ENCODE measurements at regions not wholly inside any gene's neighbourhood (a gene's known extent, or its start where the extent isn't known, plus 50 kb on each side); places are given as distances from the start of the nearest gene placed in this dataset.
"Not testable (repeated sequence)": the region's sequence is repeated elsewhere in the genome, so short reads cannot be mapped to it uniquely, and the experiment has no call there.

DNA sequence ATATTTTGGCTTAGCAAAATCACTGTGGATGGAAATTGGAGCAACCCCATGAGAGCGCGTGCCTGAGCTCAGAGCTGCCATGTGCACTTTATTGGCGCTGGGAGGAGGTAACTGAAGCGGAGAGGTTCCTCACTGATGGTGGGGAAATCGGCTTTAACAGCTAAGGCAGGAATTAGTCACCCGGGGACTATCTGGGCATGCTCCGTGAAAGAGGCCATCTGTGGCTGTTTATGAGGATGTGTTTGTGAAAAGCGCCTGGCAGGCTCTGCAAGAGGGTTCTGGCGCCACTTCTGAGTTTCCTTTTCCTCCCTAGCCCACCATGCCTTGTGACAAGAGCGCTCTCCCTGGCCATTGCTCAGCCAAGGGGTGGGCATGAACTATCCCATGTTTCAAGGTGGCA is 815.6 kb downstream of the UQCRFS1 start:
- no peak for FAIRE-seq

DNA sequence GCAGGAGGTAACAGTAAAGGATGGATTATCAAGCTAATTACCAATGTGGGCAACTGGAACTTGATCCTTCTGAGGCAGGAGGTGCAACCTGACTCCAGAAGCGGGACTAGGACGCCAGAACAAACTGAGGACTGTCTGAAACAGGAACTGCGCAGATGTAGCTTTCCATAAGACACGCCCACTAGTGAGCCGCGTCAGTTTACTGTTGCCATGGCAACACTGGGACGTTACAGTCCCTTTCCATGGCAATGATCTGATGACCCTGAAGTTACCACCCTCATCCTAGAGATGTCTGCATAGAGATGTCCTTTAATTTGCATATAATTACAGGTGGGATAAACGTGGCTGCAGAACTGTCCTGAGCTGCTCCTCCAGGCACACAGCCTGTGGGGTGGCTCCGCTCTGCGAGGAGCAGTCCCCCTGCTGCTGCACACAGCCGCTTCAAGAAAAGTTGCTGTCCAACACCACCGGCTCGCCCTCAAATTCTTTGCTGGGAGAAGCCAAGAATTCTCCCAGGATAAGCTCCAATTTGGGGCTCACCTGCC is 816.6 kb downstream of the UQCRFS1 start:
- no peak for FAIRE-seq

GRCh38 chr19:28394725-28395124 is 818.2 kb downstream of the UQCRFS1 start:
- no peak for FAIRE-seq

DNA sequence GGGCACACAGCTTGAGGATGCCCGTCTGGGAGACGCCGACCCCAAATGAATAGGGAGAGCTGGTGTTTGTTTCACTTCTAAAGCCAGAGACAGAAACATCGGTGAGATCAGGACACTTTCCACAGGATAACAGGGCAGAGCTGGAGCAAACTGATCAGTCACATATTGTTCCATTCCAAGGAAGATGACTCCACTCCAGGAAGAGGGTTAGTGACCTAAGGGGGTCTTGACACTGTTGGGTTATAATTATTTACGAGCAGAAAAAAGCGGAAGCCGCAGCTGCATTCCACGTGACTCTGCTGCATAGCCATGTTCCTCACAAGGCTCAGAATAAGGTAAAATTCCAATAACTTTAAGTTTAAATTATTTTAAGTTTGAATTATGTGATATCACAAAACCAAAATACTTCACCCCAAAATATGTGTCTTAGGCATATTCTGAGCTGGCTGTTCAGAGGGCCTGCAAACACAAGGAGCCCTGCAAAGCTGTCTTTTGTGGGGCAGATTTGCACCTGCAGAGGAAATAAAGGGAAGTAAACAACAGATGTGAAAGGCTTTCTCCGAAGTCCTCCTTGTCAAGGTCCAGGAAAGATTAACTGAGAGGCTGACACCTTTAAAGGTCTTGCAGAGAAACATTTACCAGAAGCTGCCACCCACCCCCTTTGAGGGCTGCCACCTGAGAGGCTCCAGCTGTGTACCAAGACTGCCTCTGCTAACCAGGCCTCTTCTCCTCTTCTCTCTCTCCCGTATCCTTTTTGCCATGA is 819.2 kb downstream of the UQCRFS1 start:
- FAIRE-seq: no peak

- FAIRE-seq: no peak
Measured at GRCh38 chr19:28388988-28389387, 824.0 kb downstream of the UQCRFS1 start.

DNA sequence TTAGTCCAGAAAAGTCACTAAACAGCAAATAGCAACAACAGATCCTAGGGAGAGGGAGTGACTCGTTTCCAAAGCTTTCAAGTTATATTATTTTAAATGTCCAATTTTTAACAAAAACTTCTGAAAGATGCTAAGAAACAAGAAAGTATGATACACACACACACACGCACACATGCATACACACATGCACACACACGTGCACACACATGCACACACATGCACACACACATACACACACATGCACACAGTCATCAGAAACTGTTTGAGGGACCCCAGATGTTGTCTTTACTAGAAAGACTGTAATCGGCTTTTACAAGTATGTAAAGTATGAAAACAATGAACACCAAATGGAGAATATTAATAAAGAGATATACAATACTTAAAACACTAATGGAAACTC is 825.4 kb downstream of the UQCRFS1 start:
- FAIRE-seq: no peak

DNA sequence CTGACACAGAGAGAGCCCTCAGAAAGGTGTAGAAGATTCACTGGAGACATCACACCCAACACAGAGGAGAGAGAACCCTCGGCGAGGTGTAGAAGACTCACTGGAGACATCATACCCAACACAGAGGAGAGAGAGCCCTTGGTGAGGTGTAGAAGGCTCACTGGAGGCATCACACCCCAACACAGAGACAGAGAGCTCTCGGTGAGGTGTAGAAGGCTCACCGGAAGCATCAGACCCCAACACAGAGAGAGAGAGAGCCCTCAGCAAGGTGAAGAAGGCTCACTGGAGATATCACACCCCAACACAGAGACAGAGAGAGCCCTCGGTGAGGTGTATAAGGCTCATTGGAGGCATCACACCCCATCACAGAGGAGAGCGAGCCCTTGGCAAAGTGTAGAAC is 826.5 kb downstream of the UQCRFS1 start:
- no peak for FAIRE-seq

DNA sequence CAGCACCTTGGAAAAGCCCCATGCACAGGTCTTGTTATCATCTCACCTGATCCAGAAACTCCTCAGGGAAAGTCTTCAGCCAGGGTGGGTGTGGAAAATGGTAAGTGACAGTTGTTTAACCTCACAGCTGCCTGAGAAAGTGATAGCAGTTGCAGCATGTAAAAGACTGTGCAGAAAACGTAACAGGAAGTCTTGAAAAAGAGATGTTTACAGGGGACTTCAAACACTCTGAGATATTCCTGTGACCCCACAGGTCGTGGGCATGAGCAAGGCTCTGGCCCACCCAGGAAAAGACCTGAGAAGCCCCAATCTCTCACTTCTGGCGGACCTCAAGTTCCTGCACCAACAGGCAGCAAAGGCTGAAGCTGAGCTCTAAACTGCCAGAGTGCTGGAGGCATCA is 826.9 kb downstream of the UQCRFS1 start:
- no peak for FAIRE-seq

- no peak for FAIRE-seq
Measured at GRCh38 chr19:28377077-28377476, 835.9 kb downstream of the UQCRFS1 start.

- no peak for FAIRE-seq
Measured at GRCh38 chr19:28374971-28375370, 838.0 kb downstream of the UQCRFS1 start.

GRCh38 chr19:28372576-28373247 is 840.2 kb downstream of the UQCRFS1 start:
- no peak for FAIRE-seq

- no peak for FAIRE-seq
Measured at GRCh38 chr19:28367146-28367545, 845.8 kb downstream of the UQCRFS1 start.

DNA sequence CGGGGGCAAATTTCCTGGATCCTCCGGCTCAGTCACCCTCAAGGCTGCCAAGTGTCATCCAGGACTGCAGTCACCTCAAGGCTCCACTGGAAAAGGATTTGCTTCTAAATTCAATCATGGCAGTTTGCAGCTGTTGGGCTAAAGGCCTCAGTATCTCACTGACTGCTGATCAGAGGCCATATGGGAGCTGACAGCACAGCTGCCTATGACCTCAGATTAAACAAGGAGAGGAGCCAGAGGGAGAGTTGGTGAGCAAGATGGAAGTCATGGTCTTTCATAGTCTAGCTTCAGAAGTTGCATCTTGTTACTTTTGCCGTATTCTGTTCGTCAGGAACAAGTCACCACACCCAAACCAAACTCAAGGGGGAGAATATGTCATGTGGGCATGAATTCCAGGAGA is 849.7 kb downstream of the UQCRFS1 start:
- FAIRE-seq: no peak

DNA sequence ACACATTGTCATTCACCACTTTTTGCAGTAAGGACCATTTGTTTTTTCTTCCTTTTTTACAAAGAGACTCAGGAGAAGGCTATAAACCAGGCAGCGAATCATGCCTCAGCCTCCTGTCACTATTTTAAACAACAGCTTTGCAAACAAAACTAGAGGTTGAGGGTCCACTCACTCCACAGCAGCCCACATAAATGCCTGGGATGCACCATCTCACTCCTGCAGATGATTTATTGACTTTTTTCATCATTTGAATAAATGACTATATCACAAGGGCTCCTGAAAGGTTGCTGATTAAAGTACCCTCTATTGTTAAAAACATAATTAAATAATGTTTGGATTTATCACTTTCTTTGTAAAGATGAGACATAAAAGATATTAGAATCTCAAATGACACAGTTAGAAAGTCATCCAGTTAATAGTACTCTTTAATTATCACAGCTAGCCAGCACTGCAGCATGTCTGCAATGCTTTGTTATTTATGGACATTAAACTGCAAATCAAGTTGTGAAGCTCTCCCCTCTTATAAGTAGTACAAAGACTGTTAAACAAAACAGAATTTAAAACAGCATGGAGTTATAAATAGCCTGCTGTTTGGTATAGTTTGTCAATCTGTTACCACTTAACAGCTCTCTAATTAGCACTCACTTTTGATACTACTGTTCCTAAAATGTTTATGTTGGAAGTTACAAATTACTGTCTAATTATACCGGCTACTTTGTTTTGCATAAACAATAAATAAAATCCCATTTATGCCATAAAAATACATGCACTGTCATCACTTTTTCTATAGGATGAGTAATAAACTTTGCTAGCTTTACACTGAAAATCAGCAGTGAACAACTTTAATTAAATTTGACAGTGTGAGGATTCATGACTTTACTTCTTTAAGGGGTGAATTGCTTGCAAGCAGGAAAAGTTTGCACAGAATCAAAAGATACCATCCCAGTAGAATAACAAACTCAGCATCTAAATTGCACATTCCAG is 853.2 kb downstream of the UQCRFS1 start:
- FAIRE-seq: no peak

DNA sequence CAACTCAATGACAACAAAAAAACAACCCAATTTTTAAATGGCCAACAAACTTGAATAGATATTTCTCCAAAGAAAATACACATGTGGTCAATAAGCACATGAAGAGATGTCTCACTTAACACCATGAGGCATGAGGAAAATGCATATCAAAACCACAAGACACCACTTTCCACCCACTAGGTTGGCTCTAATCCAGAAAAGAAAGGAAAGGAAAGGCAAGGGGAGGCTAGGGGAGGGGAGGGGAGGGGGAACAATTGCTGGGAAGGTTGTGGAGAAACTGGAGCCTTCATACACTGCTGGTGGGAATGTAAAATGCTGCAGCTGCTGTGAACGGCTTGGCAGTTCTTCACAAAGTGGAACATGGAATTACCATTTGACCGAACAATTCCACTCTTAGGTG is 854.3 kb downstream of the UQCRFS1 start:
- FAIRE-seq: no peak

DNA sequence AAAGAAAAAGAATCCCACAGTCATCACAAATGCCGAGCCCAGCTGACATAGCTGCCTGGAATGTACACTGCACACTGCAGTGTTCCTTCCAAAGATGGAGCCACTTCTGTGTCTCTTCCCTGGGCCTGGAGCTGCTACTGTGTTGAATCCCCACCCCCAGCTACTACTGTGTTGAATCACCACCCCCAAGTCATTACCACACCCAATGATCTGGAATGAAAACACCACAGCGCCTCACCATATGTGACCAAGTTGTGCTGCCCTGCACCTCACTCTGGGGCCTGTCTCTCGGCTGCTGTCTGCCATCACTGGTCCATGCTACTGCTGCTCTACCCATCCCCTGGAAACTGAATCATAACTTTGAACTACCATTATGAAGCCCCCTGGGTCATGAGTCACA is 861.2 kb downstream of the UQCRFS1 start:
- no peak for FAIRE-seq

GRCh38 chr19:28351321-28351720 is 861.6 kb downstream of the UQCRFS1 start:
- FAIRE-seq: not testable (repeated sequence)

DNA sequence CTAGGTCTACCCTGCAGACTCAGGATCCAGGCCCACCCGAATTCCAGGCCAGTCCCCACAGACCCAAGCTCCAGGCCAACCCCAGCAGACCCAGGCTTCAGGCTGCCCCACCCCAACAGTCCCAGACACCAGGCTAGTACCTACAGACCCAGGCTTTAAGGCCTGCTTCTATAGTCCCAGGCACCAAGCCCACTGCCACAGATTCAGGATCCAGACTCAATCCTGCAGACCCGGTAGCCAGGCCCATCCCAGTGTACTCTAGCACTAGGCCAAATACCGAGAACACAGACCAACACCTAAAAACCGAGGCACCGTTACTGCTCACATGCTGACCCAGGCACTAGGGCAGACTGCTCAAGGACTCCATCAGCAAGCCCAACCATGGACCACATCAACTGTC is 862.3 kb downstream of the UQCRFS1 start:
- FAIRE-seq: no peak

DNA sequence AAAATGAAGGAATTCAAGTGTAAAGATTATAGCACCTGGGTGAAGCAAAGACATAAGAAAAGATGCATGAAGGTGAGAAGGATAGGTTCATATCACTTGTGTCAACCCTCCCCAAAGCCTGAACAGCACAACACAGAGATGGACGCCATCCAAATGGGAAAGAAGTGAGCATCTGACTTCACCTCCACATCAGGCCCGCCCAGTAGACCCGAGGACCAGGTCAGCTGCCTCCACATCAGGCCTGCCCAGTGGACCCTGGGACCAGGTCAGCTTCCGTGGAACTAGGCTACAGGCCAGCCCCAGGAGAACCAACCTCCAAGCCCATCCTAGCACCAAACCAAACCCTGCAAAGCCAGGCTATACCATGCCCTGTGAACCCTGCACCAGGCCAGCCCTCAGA is 862.9 kb downstream of the UQCRFS1 start:
- FAIRE-seq: no peak

DNA sequence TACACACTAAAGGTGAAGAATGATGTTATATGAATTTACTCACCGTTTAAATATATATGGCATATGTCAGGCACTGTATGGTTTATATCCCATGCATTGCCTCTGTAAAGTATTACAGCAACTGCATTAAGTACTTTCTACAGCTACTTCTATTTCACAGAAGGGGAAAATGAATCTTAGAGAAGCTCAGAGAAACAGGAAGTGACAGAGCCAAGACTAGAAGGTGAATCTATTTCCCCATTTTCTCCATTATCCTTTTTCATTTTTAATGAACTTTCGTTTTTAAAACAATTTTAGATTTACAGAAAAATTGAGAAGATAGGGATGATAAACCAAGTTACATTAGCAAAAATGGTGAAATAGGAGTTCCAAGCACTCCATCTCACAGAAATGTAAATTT is 863.3 kb downstream of the UQCRFS1 start:
- no peak for FAIRE-seq

DNA sequence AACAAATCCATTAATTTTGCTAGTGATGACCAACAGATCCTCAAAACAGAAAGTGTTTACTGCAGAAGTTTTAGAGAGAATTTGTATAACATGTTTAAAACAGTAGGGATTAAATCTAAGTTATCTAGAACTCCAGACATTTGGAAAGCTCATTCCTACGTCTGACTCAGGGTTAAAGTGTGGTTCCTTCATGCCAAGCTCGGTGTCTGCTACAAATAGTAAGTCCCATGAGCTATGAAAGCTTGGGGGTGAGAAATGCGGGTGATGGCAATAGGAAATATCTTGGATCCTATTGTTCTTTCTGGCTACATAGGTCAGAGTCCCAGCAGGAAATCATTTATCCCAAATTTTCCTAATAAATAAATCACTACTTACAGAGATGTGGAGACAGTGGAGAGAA is 867.1 kb downstream of the UQCRFS1 start:
- FAIRE-seq: no peak

DNA sequence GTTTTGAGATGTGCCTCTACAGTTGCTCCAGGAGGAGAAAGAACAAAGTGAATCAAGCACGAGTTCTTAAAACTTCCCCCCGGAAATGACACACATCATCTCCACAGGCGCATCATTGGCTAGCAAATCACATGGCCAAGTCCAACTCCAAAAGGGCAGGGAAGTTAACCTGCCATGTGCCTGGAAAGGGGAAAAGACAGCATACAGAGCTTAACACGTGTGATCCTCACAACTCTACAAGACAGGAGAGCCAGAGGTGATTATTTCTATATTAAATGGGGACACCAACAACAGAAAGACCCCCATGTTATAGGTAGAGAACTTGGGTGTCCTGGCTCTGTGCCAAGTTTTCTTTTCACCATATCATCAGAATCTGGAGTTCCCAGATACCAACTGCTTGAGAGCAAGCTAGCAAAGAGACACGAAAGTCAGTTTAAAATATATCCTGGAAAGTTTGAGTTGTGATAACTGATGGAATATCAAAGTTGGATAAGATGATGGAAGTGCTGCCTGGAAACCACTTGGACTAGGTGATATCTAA is 871.1 kb downstream of the UQCRFS1 start:
- no peak for FAIRE-seq

DNA sequence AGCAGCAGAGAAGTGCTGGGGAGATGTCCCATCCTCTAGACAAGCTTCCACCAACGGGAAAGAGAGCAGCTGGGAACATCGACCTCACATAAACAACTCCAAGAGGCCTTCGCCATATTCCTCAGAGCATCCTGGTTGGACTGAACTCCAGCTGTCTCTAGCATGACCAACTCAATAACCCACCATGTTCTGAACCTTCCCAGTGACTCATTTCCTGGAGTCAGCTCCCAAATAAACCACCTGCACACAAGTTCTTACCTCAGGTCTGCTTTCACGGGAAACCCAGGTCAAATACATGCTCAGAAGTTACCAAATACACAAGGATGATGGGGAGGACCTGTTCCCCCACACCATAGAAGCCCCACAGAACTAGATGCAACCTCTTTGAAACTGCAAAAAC is 878.5 kb downstream of the UQCRFS1 start:
- FAIRE-seq: no peak

Measured in TTC549 (cell line).